ENCODE measurements at regions not wholly inside any gene's neighbourhood (a gene's known extent, or its start where the extent isn't known, plus 50 kb on each side); places are given as distances from the start of the nearest gene placed in this dataset.

DNA sequence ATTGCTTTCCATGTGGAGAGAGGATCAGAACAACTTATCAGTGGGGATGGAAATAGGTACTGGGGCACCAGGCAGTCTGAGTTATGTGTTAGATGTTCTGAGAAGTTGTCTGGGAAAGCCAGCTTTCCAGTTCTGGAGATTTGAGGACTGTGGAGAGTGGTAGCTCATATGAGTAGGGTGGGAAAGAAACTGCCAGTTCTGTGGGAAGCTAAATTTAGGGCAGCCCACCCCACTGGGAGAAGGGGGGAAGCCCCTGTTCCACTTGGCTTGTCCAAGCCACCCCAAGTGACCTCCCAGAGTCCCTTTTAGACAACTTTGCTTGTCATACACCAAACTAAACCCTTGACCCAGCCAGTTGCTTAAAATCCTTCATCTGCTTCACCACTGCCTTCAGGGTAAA is 189.5 kb downstream of the REEP3 start:
- H3K4me3 ChIP-seq (replicated peaks in 1 of 2; ENCODE audit: low read depth in 2 of 2, low read length in 2 of 2) = no peak overlapping the region
- TF ChIP-seq, protein P1, sequence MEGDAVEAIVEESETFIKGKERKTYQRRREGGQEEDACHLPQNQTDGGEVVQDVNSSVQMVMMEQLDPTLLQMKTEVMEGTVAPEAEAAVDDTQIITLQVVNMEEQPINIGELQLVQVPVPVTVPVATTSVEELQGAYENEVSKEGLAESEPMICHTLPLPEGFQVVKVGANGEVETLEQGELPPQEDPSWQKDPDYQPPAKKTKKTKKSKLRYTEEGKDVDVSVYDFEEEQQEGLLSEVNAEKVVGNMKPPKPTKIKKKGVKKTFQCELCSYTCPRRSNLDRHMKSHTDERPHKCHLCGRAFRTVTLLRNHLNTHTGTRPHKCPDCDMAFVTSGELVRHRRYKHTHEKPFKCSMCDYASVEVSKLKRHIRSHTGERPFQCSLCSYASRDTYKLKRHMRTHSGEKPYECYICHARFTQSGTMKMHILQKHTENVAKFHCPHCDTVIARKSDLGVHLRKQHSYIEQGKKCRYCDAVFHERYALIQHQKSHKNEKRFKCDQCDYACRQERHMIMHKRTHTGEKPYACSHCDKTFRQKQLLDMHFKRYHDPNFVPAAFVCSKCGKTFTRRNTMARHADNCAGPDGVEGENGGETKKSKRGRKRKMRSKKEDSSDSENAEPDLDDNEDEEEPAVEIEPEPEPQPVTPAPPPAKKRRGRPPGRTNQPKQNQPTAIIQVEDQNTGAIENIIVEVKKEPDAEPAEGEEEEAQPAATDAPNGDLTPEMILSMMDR (IDR thresholded peaks at IDR 0.05; ENCODE audit: low read depth, low read length) = no peak
- no peak for DNase-seq (ENCODE audit: low read depth in 2 of 2)

- DNase-seq (ENCODE audit: low read depth in 2 of 2) = peak; percentile 30 to 95
- no peak overlapping the region for H3K4me3 ChIP-seq (replicated peaks in 1 of 2; ENCODE audit: low read depth in 2 of 2, low read length in 2 of 2)
- TF ChIP-seq, protein P1 (IDR thresholded peaks at IDR 0.05; ENCODE audit: low read depth, low read length) = no peak
Observed at GRCh38 chr10:63711361-63711760, 190.2 kb downstream of the REEP3 start.

GRCh38 chr10:63711867-63712716 is 190.9 kb downstream of the REEP3 start:
- H3K4me3 ChIP-seq (replicated peaks in 1 of 2; ENCODE audit: low read depth in 2 of 2, low read length in 2 of 2) = no peak overlapping the region
- TF ChIP-seq, protein P1 (IDR thresholded peaks at IDR 0.05; ENCODE audit: low read depth, low read length) = no peak

GRCh38 chr10:63712717-63713115 is 191.5 kb downstream of the REEP3 start:
- DNase-seq (ENCODE audit: low read depth in 2 of 2) = peak; percentile 39 to 51
- H3K4me3 ChIP-seq (replicated peaks in 1 of 2; ENCODE audit: low read depth in 2 of 2, low read length in 2 of 2) = no peak overlapping the region
- TF ChIP-seq, protein P1 (IDR thresholded peaks at IDR 0.05; ENCODE audit: low read depth, low read length) = no peak

More at GRCh38 chr10:63711867-63712716, 190.9 kb downstream of the REEP3 start:
- DNase-seq (ENCODE audit: low read depth in 2 of 2) = peak; percentile 97 to 98

- peak; percentile 75 to 97 for DNase-seq (ENCODE audit: low read depth in 2 of 2)
- no peak overlapping the region for H3K4me3 ChIP-seq (replicated peaks in 1 of 2; ENCODE audit: low read depth in 2 of 2, low read length in 2 of 2)
- TF ChIP-seq, protein P1 (IDR thresholded peaks at IDR 0.05; ENCODE audit: low read depth, low read length) = no peak
Observed at GRCh38 chr10:63713191-63714144, 192.3 kb downstream of the REEP3 start.

DNA sequence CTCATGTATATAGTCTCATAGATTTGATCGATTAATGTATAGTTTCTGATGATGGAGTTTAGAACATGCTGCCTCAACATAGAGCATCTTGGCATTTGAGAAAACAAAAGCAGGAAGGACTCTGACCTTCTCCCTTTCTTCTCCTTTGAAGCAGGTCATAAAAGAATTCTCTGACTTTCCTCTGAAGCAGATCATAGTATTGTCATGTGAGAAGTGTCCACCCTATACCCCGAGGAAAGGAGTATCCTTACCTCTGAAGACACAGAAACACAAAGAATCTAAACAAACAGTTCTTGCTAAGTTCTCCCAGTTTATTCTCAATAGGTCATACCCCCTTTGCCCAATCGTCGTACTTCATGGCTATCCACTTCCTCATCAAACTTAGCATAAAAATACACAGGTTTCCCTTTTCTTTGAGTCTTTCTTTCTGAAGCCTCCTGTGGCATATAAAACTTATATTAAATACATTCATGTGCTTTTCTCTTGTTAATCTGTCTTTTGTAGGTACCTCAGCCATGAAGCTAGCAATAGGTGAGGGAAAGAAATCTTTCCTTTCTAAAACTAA is 194.9 kb downstream of the REEP3 start:
- no peak for DNase-seq (ENCODE audit: low read depth in 2 of 2)
- TF ChIP-seq, protein P1 (IDR thresholded peaks at IDR 0.05; ENCODE audit: low read depth, low read length) = no peak
- no peak overlapping the region for H3K4me3 ChIP-seq (replicated peaks in 1 of 2; ENCODE audit: low read depth in 2 of 2, low read length in 2 of 2)
